ENCODE measurements at regions not wholly inside any gene's neighbourhood (a gene's known extent, or its start where the extent isn't known, plus 50 kb on each side); places are given as distances from the start of the nearest gene placed in this dataset.

DNA sequence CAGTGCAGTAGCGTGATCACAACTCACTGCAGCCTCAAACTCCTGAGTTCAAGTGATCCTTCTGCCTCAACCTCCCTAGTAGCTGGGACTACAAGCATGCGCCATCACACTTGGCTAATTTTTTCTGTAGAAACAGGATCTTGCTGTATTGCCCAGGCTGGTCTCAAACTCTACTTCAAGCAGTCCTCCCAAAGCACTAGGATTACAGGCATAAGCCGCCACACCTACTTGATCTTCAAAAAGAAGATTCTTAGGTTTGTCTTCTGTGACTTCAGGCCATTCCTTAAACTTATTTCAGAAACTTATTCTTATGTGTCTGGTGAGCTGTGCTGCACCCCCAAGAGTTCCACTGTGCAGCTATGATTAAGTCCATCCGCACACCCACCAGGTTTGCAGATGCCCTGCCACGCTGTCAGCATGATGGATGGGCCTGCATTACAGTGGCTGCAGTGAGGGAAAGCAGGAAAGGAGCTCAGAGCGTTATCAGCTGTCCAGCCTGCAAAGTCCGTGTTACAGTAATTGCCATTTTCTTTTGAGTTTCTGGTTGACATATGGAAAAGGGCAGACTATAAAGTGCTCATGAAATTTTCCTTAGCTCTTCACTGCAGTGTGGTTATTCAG lies 146.6 kb downstream of the AASDH start:
- no peak for DNase-seq

DNA sequence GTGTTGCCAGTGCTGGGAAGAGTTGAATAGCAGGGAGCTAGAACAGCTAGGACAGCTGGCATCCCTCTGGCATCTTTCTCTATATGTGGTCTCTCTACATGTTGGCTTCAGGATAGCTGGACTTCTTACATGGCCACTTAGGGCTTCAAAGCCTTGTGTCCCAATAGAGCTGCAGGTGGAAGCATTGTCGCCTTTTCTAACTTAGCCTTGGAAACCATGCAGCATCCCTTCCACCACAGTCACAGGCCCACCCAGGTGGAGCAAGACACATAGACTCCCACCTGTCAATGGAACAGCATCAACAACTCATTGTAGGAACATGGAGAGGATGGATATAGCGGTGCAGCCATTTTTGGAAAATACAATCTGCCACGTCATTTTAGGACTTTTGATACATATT lies 149.0 kb downstream of the AASDH start:
- DNase-seq, result no peak

DNA sequence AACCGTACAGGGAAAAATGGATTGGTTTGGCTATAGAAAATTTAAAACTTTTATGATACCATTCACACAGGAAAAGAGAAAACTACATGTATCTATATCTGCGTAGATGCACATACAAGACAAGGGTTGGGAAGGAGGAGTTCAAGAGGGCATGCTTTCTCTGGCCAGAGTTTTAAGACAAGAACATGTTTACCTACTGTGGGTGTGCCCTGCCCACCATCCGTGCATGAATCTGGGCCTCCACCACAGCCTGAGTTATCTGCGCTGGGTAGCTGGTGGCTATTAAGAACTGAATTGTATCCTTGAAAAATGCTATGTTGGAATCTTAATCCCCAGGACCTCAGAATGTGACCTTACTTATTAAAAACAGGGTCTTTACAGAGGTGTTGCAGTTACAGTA lies 151.6 kb downstream of the AASDH start:
- no peak for DNase-seq

GRCh38 chr4:56235011-56235410 lies 152.3 kb downstream of the AASDH start:
- no peak for DNase-seq

DNA sequence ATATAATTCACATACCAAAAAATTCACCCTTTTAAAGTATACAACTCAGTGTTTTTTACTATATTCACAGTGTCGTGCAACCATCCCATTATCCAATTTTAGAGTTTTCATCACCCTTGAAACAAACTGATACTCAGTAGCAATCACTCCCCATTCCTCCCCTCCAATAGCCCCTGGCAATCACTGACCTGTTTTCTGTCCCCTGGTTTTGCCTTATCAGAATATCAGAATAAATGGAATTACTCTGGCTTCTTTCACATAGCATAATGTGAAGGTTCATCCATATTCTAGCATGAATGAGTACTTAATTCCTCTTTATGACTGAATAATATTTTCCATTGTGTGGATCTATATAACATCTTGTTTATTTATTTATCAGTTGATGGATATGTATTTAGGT lies 153.2 kb downstream of the AASDH start:
- no peak for DNase-seq

DNA sequence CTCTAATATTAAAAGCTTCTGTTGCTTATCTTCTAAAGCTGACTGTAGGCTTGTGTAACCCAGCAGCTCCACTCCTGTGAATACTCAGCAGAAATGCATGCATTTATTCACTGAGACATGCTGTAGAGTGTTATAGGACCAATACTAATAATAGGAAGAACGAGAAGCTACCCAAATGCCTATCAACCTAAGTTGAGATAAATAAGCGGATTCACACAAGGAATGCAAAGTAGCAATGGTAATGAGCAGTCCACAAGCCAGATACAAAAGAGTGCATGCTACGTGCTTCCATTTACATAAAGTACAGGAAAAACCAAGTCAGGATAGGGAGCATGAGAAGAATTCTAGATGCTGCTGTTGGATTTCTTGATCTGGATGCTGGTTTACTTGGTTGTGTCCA lies 155.9 kb downstream of the AASDH start:
- DNase-seq, result no peak

DNA sequence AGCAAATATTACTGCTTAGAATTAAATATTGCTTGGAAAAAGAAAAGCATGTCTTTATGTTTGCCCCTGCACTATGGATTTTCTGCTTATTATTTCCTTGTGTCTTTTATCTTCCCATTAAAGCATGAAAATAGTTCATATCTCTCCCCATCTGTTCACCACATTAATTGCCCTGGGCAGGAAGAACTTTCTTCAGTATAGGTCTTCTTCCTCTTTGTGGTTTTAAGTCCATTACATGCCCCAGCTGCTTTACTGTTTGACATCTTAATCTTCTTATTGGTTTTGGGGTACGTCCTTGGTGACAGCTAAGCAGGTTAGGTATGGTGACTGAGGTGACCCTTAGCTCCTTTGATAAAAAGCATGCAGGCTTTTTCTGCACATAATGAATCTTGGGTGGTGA lies 157.3 kb downstream of the AASDH start:
- DNase-seq, result no peak

GRCh38 chr4:56227301-56227835 lies 159.9 kb downstream of the AASDH start:
- no peak for DNase-seq

- DNase-seq, result no peak
Measured at GRCh38 chr4:56226579-56226978, 160.7 kb downstream of the AASDH start.

DNA sequence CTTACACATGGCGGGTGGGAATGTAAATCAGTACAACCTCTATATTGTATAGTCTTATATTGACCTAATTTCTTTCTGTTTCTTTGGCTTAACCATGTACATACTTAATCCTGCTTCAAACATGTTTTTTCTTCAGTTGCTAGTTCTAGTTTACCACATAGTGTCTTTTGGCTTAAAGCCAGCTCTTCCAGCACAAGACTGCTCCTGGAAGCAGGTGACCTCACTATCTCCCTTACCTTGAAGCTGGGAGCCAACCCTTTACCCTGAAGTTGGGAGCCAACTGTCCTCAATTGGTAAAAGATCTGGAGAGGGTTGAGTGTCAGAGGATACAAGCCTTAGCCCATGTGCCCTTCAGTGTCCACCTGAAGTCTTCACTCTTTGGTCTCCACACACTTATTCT lies 162.7 kb downstream of the AASDH start:
- DNase-seq, result no peak

DNA sequence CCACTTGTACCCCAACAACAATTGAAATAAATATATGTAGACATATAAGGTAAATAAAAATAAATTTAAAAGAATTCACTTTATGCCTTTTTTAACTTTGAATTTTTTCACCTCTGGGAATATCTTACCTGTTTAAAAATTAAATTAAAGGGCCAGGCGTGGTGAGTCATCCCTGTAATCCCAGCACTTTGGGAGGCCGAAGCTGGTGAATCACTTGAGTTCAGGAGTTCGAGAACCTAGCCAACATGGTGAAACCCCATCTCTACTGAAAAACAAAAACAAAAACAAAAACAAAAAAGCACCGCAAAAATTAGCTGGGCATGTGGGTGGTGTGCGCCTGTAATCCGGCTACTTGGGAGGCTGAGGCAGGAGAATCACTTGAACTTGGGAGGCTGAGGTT lies 164.8 kb downstream of the AASDH start:
- DNase-seq, result no peak

- DNase-seq, result no peak
Measured at GRCh38 chr4:56220261-56220660, 167.0 kb downstream of the AASDH start.

- DNase-seq, result no peak
Measured at GRCh38 chr4:56219447-56219846, 167.8 kb downstream of the AASDH start.

DNA sequence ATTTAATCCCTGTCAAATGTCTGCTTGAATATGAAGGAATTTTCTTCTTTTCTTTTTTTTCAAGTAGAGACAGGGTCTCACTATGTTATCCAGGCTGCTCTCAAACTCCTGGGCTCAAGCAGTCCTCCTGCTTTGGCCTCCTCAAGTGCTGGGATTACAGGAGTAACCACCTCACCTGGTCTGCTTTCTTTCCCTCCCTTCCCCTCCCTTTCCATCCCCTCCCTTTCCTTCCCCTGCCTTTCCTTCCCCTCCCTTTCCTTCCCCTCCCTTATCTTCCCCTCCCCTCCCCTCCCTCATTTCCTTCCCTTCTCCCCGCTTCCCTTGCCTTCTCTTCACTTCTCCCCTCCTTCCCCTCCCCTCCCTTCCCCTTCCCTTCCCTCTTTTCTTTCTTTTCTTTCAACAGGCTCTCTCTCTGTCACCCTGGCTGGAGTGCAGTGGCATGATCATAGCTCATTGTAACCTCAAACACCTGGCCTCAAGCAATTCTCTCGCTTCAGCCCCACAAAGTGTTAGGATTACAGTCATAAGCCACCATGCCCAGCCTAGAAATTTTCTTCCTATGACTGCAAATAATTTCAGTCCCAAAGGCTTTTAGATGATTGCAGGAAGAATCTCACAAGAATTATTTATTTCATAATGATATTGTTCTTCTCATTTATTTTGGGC lies 168.9 kb downstream of the AASDH start:
- no peak for DNase-seq

GRCh38 chr4:56217343-56217890 lies 169.9 kb downstream of the AASDH start:
- no peak for DNase-seq

- no peak for DNase-seq
Measured at GRCh38 chr4:56215901-56216300, 171.4 kb downstream of the AASDH start.

- no peak for DNase-seq
Measured at GRCh38 chr4:56215141-56215783, 172.0 kb downstream of the AASDH start.

DNA sequence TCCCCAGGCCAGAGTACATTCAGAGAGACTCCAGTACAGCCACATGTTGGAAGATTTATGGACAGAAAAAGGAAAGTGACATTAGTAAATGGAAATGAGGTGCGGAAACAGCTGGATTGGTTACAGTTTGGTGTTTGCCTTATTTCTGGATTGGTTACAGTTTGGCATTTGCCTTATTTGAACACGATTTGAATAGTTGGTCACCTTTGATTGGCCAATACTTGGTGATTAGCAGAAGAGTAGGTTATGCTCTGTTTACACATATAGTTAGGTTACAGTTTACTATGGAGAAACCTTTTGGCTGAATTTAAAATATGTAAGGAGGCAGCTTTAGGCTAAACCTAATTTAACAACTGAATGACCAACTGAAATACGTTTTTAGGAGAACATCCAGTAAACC lies 173.7 kb downstream of the AASDH start:
- DNase-seq, result no peak

GRCh38 chr4:56212774-56213173 lies 174.5 kb downstream of the AASDH start:
- no peak for DNase-seq

GRCh38 chr4:56211202-56211601 lies 176.1 kb downstream of the AASDH start:
- no peak for DNase-seq

DNA sequence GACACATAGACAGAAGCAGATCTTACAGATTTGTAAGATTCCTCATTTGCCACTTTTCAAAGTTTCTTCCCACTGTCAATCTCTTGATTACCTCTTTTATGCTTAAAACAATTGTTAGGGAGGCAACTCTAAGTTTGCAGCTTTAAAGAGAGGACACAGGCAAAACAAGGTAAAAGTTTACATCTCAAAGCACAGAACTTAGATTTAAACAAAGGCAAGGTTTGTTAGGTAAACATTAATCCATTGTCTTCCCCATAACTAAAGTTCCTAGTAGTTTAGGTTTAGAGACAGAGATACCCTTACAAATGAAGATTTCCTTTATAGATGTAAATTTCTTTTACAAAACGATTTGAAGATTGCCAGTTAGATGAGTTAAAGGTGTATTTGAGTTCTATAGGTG lies 176.9 kb downstream of the AASDH start:
- no peak for DNase-seq

DNA sequence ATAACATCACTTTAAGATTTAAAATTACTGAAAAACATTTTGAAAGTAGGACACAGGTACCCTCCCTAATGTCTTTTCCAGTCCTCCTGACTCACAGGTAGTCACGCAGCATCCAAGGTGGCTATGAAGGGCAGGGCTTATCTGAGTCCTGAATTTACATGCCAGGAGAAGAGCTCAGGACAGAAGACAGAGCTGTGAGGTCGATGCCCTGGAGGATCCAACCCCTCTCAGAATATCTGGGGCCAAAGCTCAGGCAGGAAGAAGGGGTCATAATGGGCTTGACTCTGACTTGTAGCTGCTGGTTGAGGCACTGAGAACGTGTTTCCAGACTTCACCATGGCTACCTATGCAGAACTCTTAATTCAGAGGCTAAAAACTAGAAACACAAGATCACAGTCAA lies 177.5 kb downstream of the AASDH start:
- DNase-seq, result no peak

GRCh38 chr4:56208103-56208502 lies 179.2 kb downstream of the AASDH start:
- no peak for DNase-seq

- no peak for DNase-seq
Measured at GRCh38 chr4:56206258-56206657, 181.0 kb downstream of the AASDH start.

Data from activated CD8-positive, alpha-beta memory T cell treated with anti-CD3 and anti-CD28 coated beads, Interleukin-2, amount 50 U/mL, for 4 hours (primary cell).